ENCODE measurements at regions not wholly inside any gene's neighbourhood (a gene's known extent, or its start where the extent isn't known, plus 50 kb on each side); places are given as distances from the start of the nearest gene placed in this dataset.

GRCh38 chr4:155597933-155598451 lies 68.7 kb upstream of the GUCY1A1 start:
- no peaks in the 10 kb centered on the region for H3K79me2 ChIP-seq (ENCODE audit: insufficient read depth, low read length)
- no peak overlapping the region for H2AK5ac ChIP-seq (ENCODE audit: insufficient read length, low read length)
- H3K56ac ChIP-seq (ENCODE audit: insufficient read length, low read depth, low read length): no peak overlapping the region
- Mint-ChIP-seq H3K27ac (no peak overlapping the region), H3K4me1 (peaks cover 5% of the 10 kb centered on the region in 2 experiments; a peak in 2 of 4 replicates), H3K9me3 (no peaks in the 10 kb centered on the region), H3K36me3 (ENCODE audit: insufficient read depth in 1 of 3, low read depth in 3 of 3) (no peaks in the 10 kb centered on the region), H3K4me3 (no peak overlapping the region), H3K27me3 (ENCODE audit: low read depth) (peaks cover 7% of the 10 kb centered on the region)
- no peak for TF ChIP-seq CTCF (conservative IDR thresholded peaks at IDR 0.05)
- H2AFZ ChIP-seq (ENCODE audit: low read length): no peak overlapping the region
- H2BK20ac ChIP-seq (ENCODE audit: low read depth, low read length, poor library complexity, severe bottlenecking): no peak overlapping the region
- H2BK15ac ChIP-seq (ENCODE audit: low read depth, low read length): no peak overlapping the region
- H4K91ac ChIP-seq (ENCODE audit: insufficient read length, low read depth, low read length): no peak overlapping the region
- no peaks in the 10 kb centered on the region for H3K27me3 ChIP-seq (ENCODE audit: insufficient read depth, low read length)
- no peak overlapping the region for H2BK120ac ChIP-seq (ENCODE audit: low read depth, low read length, poor library complexity, severe bottlenecking)
- no peak overlapping the region for H3K4me2 ChIP-seq (ENCODE audit: insufficient read depth, insufficient read length, low read length)
- DNase-seq: no peak
- H3K79me1 ChIP-seq (ENCODE audit: insufficient read depth, low read depth, low read length, poor library complexity, severe bottlenecking): no peaks in the 10 kb centered on the region
- no peak overlapping the region for H4K8ac ChIP-seq (replicated peaks; ENCODE audit: insufficient read length, low read depth, low read length)
- no peaks in the 10 kb centered on the region for H3K9me3 ChIP-seq (ENCODE audit: control insufficient read depth, low read depth, low read length)
- H3K23me2 ChIP-seq (ENCODE audit: insufficient read length, low read depth, low read length, poor library complexity, severe bottlenecking): no peaks in the 10 kb centered on the region
- no peaks in the 10 kb centered on the region for H3K4me1 ChIP-seq (ENCODE audit: insufficient read depth, low read length)
- no CpG with 5 or more reads among the region's 3 CpGs for WGBS (ENCODE audit: extremely low coverage, insufficient read length, low lambda C conversion rate)
- no peak overlapping the region for H4K5ac ChIP-seq (ENCODE audit: insufficient read length, low read depth, low read length)
- no peak overlapping the region for H2BK5ac ChIP-seq (ENCODE audit: insufficient read length, low read length)
- H3K9ac ChIP-seq (ENCODE audit: extremely low read depth, insufficient read length, low read length): no peak overlapping the region
- H3K18ac ChIP-seq (ENCODE audit: insufficient read length, low read depth, low read length): no peak overlapping the region
- H3K23ac ChIP-seq (ENCODE audit: insufficient read length, low read depth, low read length): no peak overlapping the region
- no peak overlapping the region for H2BK12ac ChIP-seq (ENCODE audit: insufficient read length, low read depth, low read length)
- no peak overlapping the region for H3K27ac ChIP-seq (ENCODE audit: insufficient read length, low read depth, low read length)
- H3K14ac ChIP-seq (ENCODE audit: insufficient read depth, low read length): no peak overlapping the region
- H3K4ac ChIP-seq (ENCODE audit: low read depth, low read length): no peak overlapping the region
- no peak overlapping the region for H3T11ph ChIP-seq (ENCODE audit: low read length)
- no peaks in the 10 kb centered on the region for H4K20me1 ChIP-seq (ENCODE audit: control insufficient read depth, insufficient read depth, insufficient read length)

Data from H9 (cell line).